ELF-1 (cell line): ENCODE measurements at regions not wholly inside any gene's neighbourhood (a gene's known extent, or its start where the extent isn't known, plus 50 kb on each side); places are given as distances from the start of the nearest gene placed in this dataset.
"Not testable (repeated sequence)": the region's sequence is repeated elsewhere in the genome, so short reads cannot be mapped to it uniquely, and the experiment has no call there.

Experiments used
- DNase-seq: peaks from one replicate; pipeline ENCODE4 v3.0.0-alpha.2; 2016; ENCODE audit warnings: low read depth, low spot score

DNA sequence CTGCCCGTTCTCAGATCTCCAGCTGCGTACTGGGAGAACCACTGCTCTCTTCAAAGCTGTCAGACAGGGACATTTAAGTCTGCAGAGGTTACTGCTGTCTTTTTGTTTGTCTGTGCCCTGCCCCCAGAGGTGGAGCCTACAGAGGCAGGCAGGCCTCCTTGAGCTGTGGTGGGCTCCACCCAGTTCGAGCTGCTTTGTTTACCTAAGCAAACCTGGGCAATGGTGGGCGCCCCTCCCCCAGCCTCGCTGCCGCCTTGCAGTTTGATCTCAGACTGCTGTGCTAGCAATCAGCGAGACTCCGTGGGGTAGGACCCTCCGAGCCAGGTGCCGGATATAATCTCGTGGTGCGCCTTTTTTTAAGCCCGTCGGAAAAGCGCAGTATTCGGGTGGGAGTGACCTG is 66.2 kb upstream of the GPR141 start:
- not testable (repeated sequence) for DNase-seq

DNA sequence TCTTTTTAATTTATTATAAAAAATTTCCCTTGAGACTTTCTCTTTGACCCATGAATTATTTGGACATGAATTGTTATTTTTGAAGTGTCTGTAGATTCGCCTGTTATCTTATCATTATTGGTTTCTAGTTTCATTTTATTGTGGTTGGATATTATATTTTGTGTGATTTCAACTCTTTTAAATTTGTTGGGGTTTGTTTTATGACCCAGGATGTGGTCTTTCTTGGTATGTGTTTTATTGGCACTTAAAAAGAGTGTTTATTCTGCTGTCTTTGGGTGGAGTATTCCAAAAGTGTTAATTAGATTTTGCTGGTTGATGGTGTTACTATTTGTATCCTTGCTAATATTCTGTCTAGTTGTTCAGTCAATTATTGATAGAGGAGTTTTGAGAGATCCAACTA is 50.5 kb upstream of the GPR141 start:
- no peak for DNase-seq
